Activated T-cell treated with anti-CD3 and anti-CD28 coated beads, Interleukin-2, amount 50 U/mL, for 48 hours (primary cell): ENCODE measurements at regions not wholly inside any gene's neighbourhood (a gene's known extent, or its start where the extent isn't known, plus 50 kb on each side); places are given as distances from the start of the nearest gene placed in this dataset.
"Not testable (repeated sequence)": the region's sequence is repeated elsewhere in the genome, so short reads cannot be mapped to it uniquely, and the experiment has no call there.

ENCODE experiments used
- DNase-seq, 2 experiments: peaks; one replicate each; pipeline ENCODE4 v3.0.0-alpha.2; 2020

- DNase-seq, result no peak
Observed at GRCh38 chr7:124633740-124634139, 131.9 kb downstream of the GPR37 start.

- no peak for DNase-seq
Observed at GRCh38 chr7:124630395-124630794, 135.2 kb downstream of the GPR37 start.

- DNase-seq, result no peak
Observed at GRCh38 chr7:124618871-124619270, 146.7 kb downstream of the GPR37 start.

GRCh38 chr7:124618051-124618450 is 147.5 kb downstream of the GPR37 start:
- DNase-seq, result not testable (repeated sequence)

- no peak for DNase-seq
Observed at GRCh38 chr7:124603066-124603465, 162.5 kb downstream of the GPR37 start.

GRCh38 chr7:124597509-124597908 is 168.1 kb downstream of the GPR37 start:
- DNase-seq, result no peak

GRCh38 chr7:124596881-124597280 is 168.7 kb downstream of the GPR37 start:
- no peak for DNase-seq

GRCh38 chr7:124590814-124591213 is 174.8 kb downstream of the GPR37 start:
- DNase-seq, result no peak

GRCh38 chr7:124577256-124577655 is 188.3 kb downstream of the GPR37 start:
- no peak for DNase-seq

- DNase-seq, result no peak
Observed at GRCh38 chr7:124575176-124575575, 190.4 kb downstream of the GPR37 start.

- no peak for DNase-seq
Observed at GRCh38 chr7:124570558-124570957, 195.0 kb downstream of the GPR37 start.

- DNase-seq, result no peak
Observed at GRCh38 chr7:124566583-124566982, 199.0 kb downstream of the GPR37 start.

- no peak for DNase-seq
Observed at GRCh38 chr7:124557587-124557986, 208.0 kb downstream of the GPR37 start.

- no peak for DNase-seq
Observed at GRCh38 chr7:124557101-124557500, 208.5 kb downstream of the GPR37 start.

GRCh38 chr7:124553502-124553901 is 212.1 kb downstream of the GPR37 start:
- no peak for DNase-seq

- DNase-seq, result no peak
Observed at GRCh38 chr7:124552217-124552616, 213.4 kb downstream of the GPR37 start.

- DNase-seq, result no peak
Observed at GRCh38 chr7:124550036-124550435, 215.6 kb downstream of the GPR37 start.

- DNase-seq, result no peak
Observed at GRCh38 chr7:124542476-124542875, 223.1 kb downstream of the GPR37 start.

- no peak for DNase-seq
Observed at GRCh38 chr7:124536156-124536762, 229.3 kb downstream of the GPR37 start.

GRCh38 chr7:124532166-124532565 is 233.4 kb downstream of the GPR37 start:
- DNase-seq, result no peak

GRCh38 chr7:124516911-124517310 is 248.7 kb downstream of the GPR37 start:
- DNase-seq, result no peak

GRCh38 chr7:124515106-124515830 is 250.3 kb downstream of the GPR37 start:
- DNase-seq, result no peak

GRCh38 chr7:124514471-124514870 is 251.1 kb downstream of the GPR37 start:
- DNase-seq, result no peak

- no peak for DNase-seq
Observed at GRCh38 chr7:124497176-124497575, 268.4 kb downstream of the GPR37 start.

- no peak for DNase-seq
Observed at GRCh38 chr7:124489925-124490324, 275.7 kb downstream of the GPR37 start.
